Neural progenitor cell (in vitro differentiated cells): ENCODE measurements at regions not wholly inside any gene's neighbourhood (a gene's known extent, or its start where the extent isn't known, plus 50 kb on each side); places are given as distances from the start of the nearest gene placed in this dataset.

Experiments
- DNase-seq: peaks from one replicate; pipeline ENCODE4 v3.0.0-alpha.2; 2016; ENCODE audit warnings: low spot score
- H2AFZ ChIP-seq: fragments of 200-600 bp; sonication (generic); replicated peaks from 2 replicates; pipeline ENCODE4 v1.6.1; 2016; ENCODE audit warnings: antibody characterized with exemption
- H3F3A ChIP-seq: fragments of 200-600 bp; sonication (generic); 2 replicates; pipeline ENCODE4 v1.6.1; 2016; ENCODE audit warnings: antibody characterized with exemption, low read depth
- H3K27ac ChIP-seq: fragments of 200-600 bp; sonication (generic); 2 replicates; pipeline ENCODE4 v1.5.1; 2016; ENCODE audit warnings: mild to moderate bottlenecking
- H3K27me3 ChIP-seq: fragments of 200-600 bp; sonication (generic); 2 replicates; pipeline ENCODE4 v1.6.1; 2016; ENCODE audit warnings: mild to moderate bottlenecking, moderate library complexity
- H3K36me3 ChIP-seq: fragments of 200-600 bp; sonication (generic); 2 replicates; pipeline ENCODE4 v1.5.1; 2016
- H3K4me1 ChIP-seq: fragments of 200-600 bp; sonication (generic); 2 replicates; pipeline ENCODE4 v1.6.1; 2016; ENCODE audit warnings: mixed run types
- H3K4me2 ChIP-seq: fragments of 200-600 bp; sonication (generic); 2 replicates; pipeline ENCODE4 v1.6.1; 2016
- H3K4me3 ChIP-seq: fragments of 200-600 bp; sonication (generic); 2 replicates; pipeline ENCODE4 v1.5.1; 2016
- H3K79me2 ChIP-seq: fragments of 200-600 bp; sonication (generic); 2 replicates; pipeline ENCODE4 v1.6.1; 2016; ENCODE audit warnings: low read depth
- H3K9ac ChIP-seq: fragments of 200-600 bp; sonication (generic); 2 replicates; pipeline ENCODE4 v1.6.1; 2016
- H3K9me3 ChIP-seq: fragments of 200-600 bp; sonication (generic); 2 replicates; pipeline ENCODE4 v1.5.1; 2016; ENCODE audit warnings: low read depth
- H4K20me1 ChIP-seq: fragments of 200-600 bp; sonication (generic); 2 replicates; pipeline ENCODE4 v1.6.1; 2016; ENCODE audit warnings: low read depth
- H3K27ac Mint-ChIP-seq: 3 replicates; pipeline ENCODE4 v1.8.0; 2021; ENCODE audit warnings: mixed read lengths
- H3K27me3 Mint-ChIP-seq: 2 replicates; pipeline ENCODE4 v1.8.0; 2022; ENCODE audit warnings: low read depth, mild to moderate bottlenecking, inconsistent platforms, moderate library complexity, mixed read lengths; ENCODE audit not compliant: insufficient read depth
- H3K36me3 Mint-ChIP-seq: 3 replicates; pipeline ENCODE4 v1.8.0; 2021; ENCODE audit warnings: mixed read lengths
- H3K4me1 Mint-ChIP-seq: 3 replicates; pipeline ENCODE4 v1.8.0; 2021; ENCODE audit warnings: mixed read lengths
- H3K4me3 Mint-ChIP-seq: 3 replicates; pipeline ENCODE4 v1.8.0; 2021; ENCODE audit warnings: mild to moderate bottlenecking, moderate library complexity, mixed read lengths
- H3K9me3 Mint-ChIP-seq: 3 replicates; pipeline ENCODE4 v1.8.0; 2020; ENCODE audit warnings: mixed read lengths
- CTCF ChIP-seq: fragments of 200-600 bp; sonication (generic); IDR thresholded peaks from 2 replicates; pipeline ENCODE4 v1.5.1; 2017; ENCODE audit warnings: antibody characterized with exemption, mild to moderate bottlenecking
- EZH2 ChIP-seq: fragments of 200-600 bp; sonication (generic); IDR thresholded peaks from 2 replicates; pipeline ENCODE4 v1.6.1; 2017; ENCODE audit warnings: antibody characterized with exemption, mild to moderate bottlenecking, moderate library complexity
- EZH2phosphoT487 ChIP-seq: fragments of 200-600 bp; sonication (generic); IDR thresholded peaks from 2 replicates; pipeline ENCODE4 v1.6.1; 2017; ENCODE audit warnings: antibody characterized with exemption

- Mint-ChIP-seq H3K4me3 (no peak overlapping the region), H3K4me1 (no peaks in the 10 kb centered on the region), H3K27me3 (no peaks in the 10 kb centered on the region), H3K9me3 (peaks cover 3% of the 10 kb centered on the region), H3K27ac (no peak overlapping the region), H3K36me3 (no peaks in the 10 kb centered on the region)
- Histone ChIP-seq H3K9ac (no peak overlapping the region), H3K36me3 (no peaks in the 10 kb centered on the region), H3K9me3 (no peaks in the 10 kb centered on the region), H3K79me2 (no peaks in the 10 kb centered on the region), H2AFZ (no peak overlapping the region), H3K27me3 (no peaks in the 10 kb centered on the region), H3K4me1 (no peaks in the 10 kb centered on the region), H3K4me3 (no peak overlapping the region), H3K27ac (no peak overlapping the region), H3F3A (no peaks in the 10 kb centered on the region), H4K20me1 (no peaks in the 10 kb centered on the region), H3K4me2 (no peak overlapping the region)
- no peak for TF ChIP-seq CTCF
- no peak for TF ChIP-seq EZH2
- TF ChIP-seq EZH2phosphoT487 = no peak
- DNase-seq = no peak
Measured at GRCh38 chr12:29921307-29921706, 137.6 kb upstream of the TMTC1 start.

- Histone ChIP-seq H3K27me3 (no peaks in the 10 kb centered on the region), H3K9me3 (no peaks in the 10 kb centered on the region), H3K4me2 (no peak overlapping the region), H3K4me1 (no peaks in the 10 kb centered on the region), H3K79me2 (no peaks in the 10 kb centered on the region), H3F3A (no peaks in the 10 kb centered on the region), H3K27ac (no peak overlapping the region), H3K4me3 (no peak overlapping the region), H4K20me1 (no peaks in the 10 kb centered on the region), H2AFZ (no peak overlapping the region), H3K9ac (no peak overlapping the region), H3K36me3 (no peaks in the 10 kb centered on the region)
- DNase-seq = no peak
- Mint-ChIP-seq H3K36me3 (no peaks in the 10 kb centered on the region), H3K27me3 (no peaks in the 10 kb centered on the region), H3K9me3 (peaks cover 4% of the 10 kb centered on the region), H3K4me3 (no peak overlapping the region), H3K27ac (no peak overlapping the region), H3K4me1 (no peaks in the 10 kb centered on the region)
- no peak for TF ChIP-seq EZH2
- TF ChIP-seq CTCF = no peak
- no peak for TF ChIP-seq EZH2phosphoT487
Measured at GRCh38 chr12:29908157-29908556, 124.4 kb upstream of the TMTC1 start.

GRCh38 chr12:29907461-29907860 is 123.7 kb upstream of the TMTC1 start:
- H3K27me3 Mint-ChIP-seq = no peaks in the 10 kb centered on the region

More at GRCh38 chr12:29907461-29907860, 123.7 kb upstream of the TMTC1 start:
- Histone ChIP-seq H3K4me1 (no peaks in the 10 kb centered on the region), H3K79me2 (no peaks in the 10 kb centered on the region), H3K27ac (no peak overlapping the region), H3K9me3 (no peaks in the 10 kb centered on the region), H3K4me3 (no peak overlapping the region), H3F3A (no peaks in the 10 kb centered on the region), H3K4me2 (no peak overlapping the region), H3K36me3 (no peaks in the 10 kb centered on the region), H4K20me1 (no peaks in the 10 kb centered on the region), H3K27me3 (no peaks in the 10 kb centered on the region), H2AFZ (no peak overlapping the region), H3K9ac (no peak overlapping the region)
- no peak for DNase-seq
- TF ChIP-seq EZH2phosphoT487 = no peak
- TF ChIP-seq EZH2 = no peak
- TF ChIP-seq CTCF = no peak
- no peak overlapping the region for H3K4me3 Mint-ChIP-seq
- H3K4me1 Mint-ChIP-seq = no peaks in the 10 kb centered on the region
- H3K36me3 Mint-ChIP-seq = no peaks in the 10 kb centered on the region
- H3K27ac Mint-ChIP-seq = no peak overlapping the region
- H3K9me3 Mint-ChIP-seq = peaks cover 4% of the 10 kb centered on the region
